NCI-H524 (cell line): ENCODE measurements at regions not wholly inside any gene's neighbourhood (a gene's known extent, or its start where the extent isn't known, plus 50 kb on each side); places are given as distances from the start of the nearest gene placed in this dataset.

Experiments
- DNase-seq, 2 experiments: peaks; one replicate each; lab custom pipeline; 2025; lab: John Stamatoyannopoulos, UW

GRCh38 chr7:121810831-121811672 lies 61.9 kb upstream of the PTPRZ1 start:
- DNase-seq: no peak

GRCh38 chr7:121807078-121807477 lies 65.9 kb upstream of the PTPRZ1 start:
- no peak for DNase-seq

GRCh38 chr7:121803039-121803438 lies 69.9 kb upstream of the PTPRZ1 start:
- no peak for DNase-seq

DNA sequence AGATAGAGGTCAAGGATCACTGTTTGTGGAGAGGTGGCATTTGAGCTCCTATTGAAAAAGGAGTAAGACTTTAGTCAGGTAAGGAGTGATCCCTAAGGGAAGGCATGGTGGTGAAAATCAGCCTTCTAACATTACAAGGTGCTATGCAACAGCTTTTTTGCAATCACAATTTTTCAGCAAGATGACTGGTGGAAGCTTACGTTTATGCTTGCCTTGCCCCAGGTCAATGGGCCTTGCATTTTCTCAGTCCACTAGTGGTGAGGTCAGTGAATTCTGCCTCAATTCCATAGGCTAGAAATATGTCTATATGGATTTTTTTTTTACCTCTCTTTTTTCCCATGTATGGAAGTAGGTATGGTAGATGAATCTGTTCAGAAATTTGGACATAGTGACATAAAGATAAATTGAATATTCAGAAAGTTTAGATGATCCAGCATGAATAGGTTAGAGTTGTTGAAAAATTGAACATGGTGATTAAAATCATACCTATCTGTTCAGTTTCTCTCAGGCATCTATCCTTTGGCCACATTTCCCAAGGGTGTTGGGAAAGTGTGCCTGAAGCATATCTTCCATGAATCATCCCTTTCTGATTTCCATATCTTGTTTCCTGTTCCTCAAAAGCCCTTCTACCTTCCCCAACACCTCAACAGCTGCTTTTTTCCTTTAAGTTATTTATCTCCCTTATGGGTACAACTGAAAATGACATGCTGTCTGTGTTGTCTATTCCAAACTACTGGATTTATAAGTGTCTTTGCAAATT lies 71.9 kb upstream of the PTPRZ1 start:
- no peak for DNase-seq

DNA sequence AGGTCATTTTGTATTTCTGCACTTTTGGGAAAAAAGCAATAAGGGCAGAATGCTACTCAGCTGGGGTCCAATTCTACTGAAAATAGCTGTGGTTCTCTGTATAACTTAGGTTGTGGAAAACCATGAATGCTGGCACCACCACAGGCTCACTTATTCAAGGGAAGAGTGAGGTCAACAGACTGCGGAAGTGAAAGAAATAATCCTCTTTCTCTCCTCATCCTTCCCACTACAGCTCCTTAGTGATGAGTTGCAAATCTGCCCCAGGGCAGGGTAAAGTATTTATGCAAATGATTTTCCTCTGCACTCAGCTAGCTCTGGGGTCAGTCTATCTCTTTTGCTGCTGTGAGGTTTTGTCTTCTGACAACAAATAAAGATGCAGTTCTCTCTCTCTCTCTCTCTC lies 74.1 kb upstream of the PTPRZ1 start:
- DNase-seq: peak in 1 of 2 experiments; percentile 10

DNA sequence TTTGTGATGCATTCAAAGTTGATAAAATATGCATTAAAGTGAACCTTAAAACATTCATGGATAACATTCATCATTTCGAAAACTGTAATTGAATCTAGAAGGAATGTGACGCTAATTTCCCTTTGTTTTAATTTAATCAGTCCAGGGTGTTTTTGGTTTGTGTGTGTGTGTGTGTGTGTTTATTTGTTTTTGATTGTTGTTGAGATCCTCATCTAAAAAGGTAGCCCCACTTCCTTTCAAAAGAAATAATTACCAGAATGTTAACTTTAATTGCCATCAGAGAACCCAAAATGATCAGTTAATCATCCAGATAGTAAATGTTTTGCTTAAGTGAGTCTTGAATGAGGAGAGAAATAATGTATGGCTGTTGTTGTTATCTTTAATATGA lies 74.5 kb upstream of the PTPRZ1 start:
- DNase-seq: no peak

GRCh38 chr7:121797657-121798452 lies 75.1 kb upstream of the PTPRZ1 start:
- no peak for DNase-seq

GRCh38 chr7:121796936-121797656 lies 75.9 kb upstream of the PTPRZ1 start:
- no peak for DNase-seq

DNA sequence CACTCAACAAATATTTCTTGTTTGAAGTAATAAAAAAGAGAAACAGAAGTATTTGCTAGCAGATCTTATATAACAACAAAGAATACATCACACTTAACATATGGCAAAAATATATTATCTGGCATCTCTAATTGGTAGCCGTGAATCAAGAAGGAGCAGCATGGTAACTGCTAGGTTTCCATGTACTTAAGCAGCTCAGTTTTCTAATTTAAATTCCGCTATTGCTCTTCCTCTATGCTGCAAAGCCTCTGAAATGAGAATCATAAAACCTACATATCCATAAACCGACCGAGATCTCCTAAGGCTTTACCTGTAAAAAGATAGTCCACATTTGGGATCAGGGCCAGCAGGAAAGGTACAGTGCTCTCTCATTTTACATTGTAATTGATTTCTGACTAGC lies 76.6 kb upstream of the PTPRZ1 start:
- no peak for DNase-seq

DNA sequence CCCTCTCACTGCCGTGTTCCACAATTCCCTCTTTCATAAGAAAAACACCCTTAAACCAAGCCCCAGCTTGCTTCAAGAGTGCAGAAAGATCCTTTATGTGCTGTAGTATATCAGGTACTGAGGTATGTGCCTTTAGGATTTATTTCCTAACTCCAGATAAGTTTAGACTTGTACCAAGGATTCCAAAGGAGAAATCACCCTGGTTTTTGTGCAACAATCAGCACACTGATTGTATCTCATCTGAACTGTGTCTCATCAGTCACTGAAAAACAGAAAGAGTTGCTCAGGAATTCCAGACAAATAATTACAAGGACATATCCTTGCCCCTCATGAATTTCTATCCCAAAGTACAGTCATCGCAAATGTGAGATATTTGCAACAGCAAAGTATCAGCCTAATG lies 77.2 kb upstream of the PTPRZ1 start:
- DNase-seq: no peak

- no peak for DNase-seq
These were observed 79.2 kb upstream of the PTPRZ1 start for GRCh38 chr7:121793716-121794115.

- no peak for DNase-seq
These were observed 95.3 kb upstream of the PTPRZ1 start for GRCh38 chr7:121777672-121778071.

DNA sequence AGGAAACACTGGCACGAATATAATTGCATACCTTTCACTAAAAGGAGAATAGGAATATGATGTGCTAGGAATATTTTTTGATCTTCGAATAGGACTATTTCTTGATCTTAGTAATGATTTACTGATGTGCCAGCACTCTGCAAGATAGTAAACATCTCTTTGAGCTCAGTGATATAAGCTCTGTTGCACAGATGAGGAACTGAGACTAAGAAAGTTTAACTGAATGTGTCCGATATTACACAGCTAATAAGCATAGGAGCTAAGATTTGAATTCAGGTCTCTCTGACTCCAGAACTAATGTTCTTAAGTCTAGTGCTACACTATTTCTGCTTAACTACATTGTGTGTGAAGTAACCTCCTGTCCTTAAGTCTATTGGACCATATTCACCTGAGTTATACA lies 98.4 kb upstream of the PTPRZ1 start:
- DNase-seq: no peak

GRCh38 chr7:121766676-121767075 lies 106.3 kb upstream of the PTPRZ1 start:
- no peak for DNase-seq

- no peak for DNase-seq
These were observed 111.6 kb upstream of the PTPRZ1 start for GRCh38 chr7:121761399-121761798.

- DNase-seq: peak; percentile 52 to 93
These were observed 117.0 kb upstream of the PTPRZ1 start for GRCh38 chr7:121755818-121756552.

DNA sequence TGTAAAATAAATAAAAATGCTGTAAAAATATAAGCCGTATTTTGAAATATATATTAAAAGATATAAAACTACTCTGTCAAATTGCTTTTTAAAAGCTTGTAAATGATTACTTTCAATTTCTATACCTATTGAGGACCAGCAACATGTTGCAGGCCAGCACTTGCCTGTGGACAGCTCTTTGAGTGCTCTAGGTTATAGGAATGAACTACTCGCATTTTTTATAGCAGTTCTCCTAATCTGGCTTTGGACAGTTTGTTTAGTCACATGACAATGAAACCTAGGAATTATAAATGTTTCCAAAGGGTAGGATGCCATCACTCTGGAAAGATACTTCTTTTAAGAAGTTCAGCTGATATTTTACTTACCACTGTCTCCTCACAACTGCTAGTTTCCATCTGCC lies 117.7 kb upstream of the PTPRZ1 start:
- DNase-seq: no peak

DNA sequence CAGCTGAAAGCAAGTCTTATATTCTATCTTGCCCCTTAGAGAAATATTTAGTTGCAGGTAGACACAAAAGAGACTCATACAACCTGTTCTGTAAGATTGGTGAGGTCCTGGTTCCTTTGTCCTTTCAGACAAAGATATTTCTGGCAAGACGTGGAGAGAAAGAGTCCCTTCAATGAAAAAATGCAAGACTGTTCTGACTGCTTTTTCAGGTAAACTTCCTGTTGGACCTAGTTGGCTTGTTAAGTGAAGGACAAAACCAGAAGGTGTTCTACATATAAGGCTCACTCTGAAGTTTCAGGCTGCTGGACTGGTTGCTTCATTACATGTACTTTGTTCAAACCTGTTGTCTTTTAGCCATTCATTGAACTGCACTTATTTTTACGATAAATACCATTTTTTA lies 119.0 kb upstream of the PTPRZ1 start:
- DNase-seq: no peak

GRCh38 chr7:121752706-121753105 lies 120.3 kb upstream of the PTPRZ1 start:
- no peak for DNase-seq

DNA sequence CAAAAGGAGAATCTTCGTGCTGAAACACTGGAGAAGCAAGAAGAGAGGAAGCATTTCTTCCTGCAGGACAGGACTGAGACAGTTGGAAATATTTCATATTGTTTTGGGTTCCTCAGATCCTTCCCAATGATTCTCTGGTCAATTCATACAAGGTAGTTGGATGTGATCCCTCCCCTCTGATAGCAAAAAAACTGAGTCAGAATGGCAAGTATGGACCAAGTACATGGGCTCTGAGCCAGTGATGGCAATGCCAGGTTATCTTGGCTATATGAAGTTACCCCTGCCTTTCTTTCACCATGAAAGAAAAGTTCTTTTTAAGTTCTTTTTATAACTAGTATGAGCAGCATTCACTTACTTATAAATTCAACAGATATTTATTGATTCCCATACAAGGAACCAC lies 124.4 kb upstream of the PTPRZ1 start:
- DNase-seq: no peak

GRCh38 chr7:121745856-121746255 lies 127.1 kb upstream of the PTPRZ1 start:
- no peak for DNase-seq
